ENCODE measurements at regions not wholly inside any gene's neighbourhood (a gene's known extent, or its start where the extent isn't known, plus 50 kb on each side); places are given as distances from the start of the nearest gene placed in this dataset.
"Not testable (repeated sequence)": the region's sequence is repeated elsewhere in the genome, so short reads cannot be mapped to it uniquely, and the experiment has no call there.

GRCh38 chr11:44367452-44367851 is 57.5 kb upstream of the ALX4 start:
- H3K4me1 Mint-ChIP-seq (ENCODE audit: low read depth): no peaks in the 10 kb centered on the region
- H3K36me3 Mint-ChIP-seq (ENCODE audit: low read depth): no peaks in the 10 kb centered on the region
- DNase-seq: no peak
- H3K27ac Mint-ChIP-seq: no peak overlapping the region
- H3K9me3 Mint-ChIP-seq: no peaks in the 10 kb centered on the region
- H3K4me3 Mint-ChIP-seq: no peak overlapping the region
- H3K27me3 Mint-ChIP-seq (ENCODE audit: insufficient read depth): peaks cover 37% of the 10 kb centered on the region
- TF ChIP-seq CTCF (IDR thresholded peaks at IDR 0.05): no peak

GRCh38 chr11:44368886-44369285 is 58.9 kb upstream of the ALX4 start:
- Mint-ChIP-seq H3K27ac (no peak overlapping the region), H3K27me3 (ENCODE audit: insufficient read depth) (peaks cover 36% of the 10 kb centered on the region), H3K36me3 (ENCODE audit: low read depth) (no peaks in the 10 kb centered on the region), H3K9me3 (no peaks in the 10 kb centered on the region), H3K4me3 (no peak overlapping the region), H3K4me1 (ENCODE audit: low read depth) (no peaks in the 10 kb centered on the region)
- no peak for DNase-seq
- no peak for TF ChIP-seq CTCF (IDR thresholded peaks at IDR 0.05)

- H3K4me3 Mint-ChIP-seq; H3K36me3 Mint-ChIP-seq (ENCODE audit: low read depth); H3K9me3 Mint-ChIP-seq; DNase-seq; H3K27ac Mint-ChIP-seq; H3K4me1 Mint-ChIP-seq (ENCODE audit: low read depth): not testable (repeated sequence)
- peaks cover 43% of the 10 kb centered on the region for H3K27me3 Mint-ChIP-seq (ENCODE audit: insufficient read depth)
Measured at GRCh38 chr11:44371042-44371441, 61.1 kb upstream of the ALX4 start.

GRCh38 chr11:44371706-44372105 is 61.8 kb upstream of the ALX4 start:
- no peak for DNase-seq
- no peaks in the 10 kb centered on the region for H3K4me1 Mint-ChIP-seq (ENCODE audit: low read depth)
- TF ChIP-seq CTCF (IDR thresholded peaks at IDR 0.05): no peak
- no peak overlapping the region for H3K27ac Mint-ChIP-seq
- no peaks in the 10 kb centered on the region for H3K36me3 Mint-ChIP-seq (ENCODE audit: low read depth)
- H3K4me3 Mint-ChIP-seq: no peak overlapping the region
- peaks cover 42% of the 10 kb centered on the region for H3K27me3 Mint-ChIP-seq (ENCODE audit: insufficient read depth)
- H3K9me3 Mint-ChIP-seq: no peaks in the 10 kb centered on the region

- no peak for DNase-seq
- Mint-ChIP-seq H3K9me3 (no peaks in the 10 kb centered on the region), H3K4me1 (ENCODE audit: low read depth) (no peaks in the 10 kb centered on the region), H3K27me3 (ENCODE audit: insufficient read depth) (peaks cover 36% of the 10 kb centered on the region), H3K4me3 (no peak overlapping the region), H3K27ac (no peak overlapping the region), H3K36me3 (ENCODE audit: low read depth) (no peaks in the 10 kb centered on the region)
- no peak for TF ChIP-seq CTCF (IDR thresholded peaks at IDR 0.05)
Measured at GRCh38 chr11:44372989-44373388, 63.0 kb upstream of the ALX4 start.

- no peaks in the 10 kb centered on the region for H3K4me1 Mint-ChIP-seq (ENCODE audit: low read depth)
- DNase-seq: no peak
- peaks cover 42% of the 10 kb centered on the region for H3K27me3 Mint-ChIP-seq (ENCODE audit: insufficient read depth)
- H3K4me3 Mint-ChIP-seq: no peak overlapping the region
- no peaks in the 10 kb centered on the region for H3K9me3 Mint-ChIP-seq
- no peak overlapping the region for H3K27ac Mint-ChIP-seq
- no peak for TF ChIP-seq CTCF (IDR thresholded peaks at IDR 0.05)
- no peaks in the 10 kb centered on the region for H3K36me3 Mint-ChIP-seq (ENCODE audit: low read depth)
Measured at GRCh38 chr11:44374001-44374400, 64.1 kb upstream of the ALX4 start.

Data from HFFc6 (cell line).